ENCODE measurements at regions not wholly inside any gene's neighbourhood (a gene's known extent, or its start where the extent isn't known, plus 50 kb on each side); places are given as distances from the start of the nearest gene placed in this dataset.

DNA sequence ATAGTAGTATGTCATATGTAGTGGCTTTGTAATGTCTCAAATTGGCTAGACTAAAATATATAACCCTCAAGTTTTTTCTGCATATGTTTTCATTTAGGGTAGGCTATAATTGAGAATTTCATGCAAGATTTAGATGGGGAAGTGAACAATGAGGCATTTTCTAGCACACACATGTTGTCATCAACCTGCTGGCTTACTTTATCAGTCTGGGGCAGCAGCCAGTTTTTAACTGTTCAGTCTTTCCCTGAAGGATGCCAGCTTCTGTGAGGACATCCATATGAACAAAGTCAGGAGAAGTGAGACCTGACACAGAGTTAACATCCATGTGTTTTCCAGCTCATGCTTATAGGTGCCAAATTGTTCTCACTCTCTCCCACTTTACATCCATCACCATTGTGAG is 74.7 kb upstream of the OLFM3 start:
- no peaks in the 10 kb centered on the region for H3K9me3 ChIP-seq
- no peak for TF ChIP-seq POLR2A (IDR thresholded peaks at IDR 0.05)
- TF ChIP-seq, protein P1, sequence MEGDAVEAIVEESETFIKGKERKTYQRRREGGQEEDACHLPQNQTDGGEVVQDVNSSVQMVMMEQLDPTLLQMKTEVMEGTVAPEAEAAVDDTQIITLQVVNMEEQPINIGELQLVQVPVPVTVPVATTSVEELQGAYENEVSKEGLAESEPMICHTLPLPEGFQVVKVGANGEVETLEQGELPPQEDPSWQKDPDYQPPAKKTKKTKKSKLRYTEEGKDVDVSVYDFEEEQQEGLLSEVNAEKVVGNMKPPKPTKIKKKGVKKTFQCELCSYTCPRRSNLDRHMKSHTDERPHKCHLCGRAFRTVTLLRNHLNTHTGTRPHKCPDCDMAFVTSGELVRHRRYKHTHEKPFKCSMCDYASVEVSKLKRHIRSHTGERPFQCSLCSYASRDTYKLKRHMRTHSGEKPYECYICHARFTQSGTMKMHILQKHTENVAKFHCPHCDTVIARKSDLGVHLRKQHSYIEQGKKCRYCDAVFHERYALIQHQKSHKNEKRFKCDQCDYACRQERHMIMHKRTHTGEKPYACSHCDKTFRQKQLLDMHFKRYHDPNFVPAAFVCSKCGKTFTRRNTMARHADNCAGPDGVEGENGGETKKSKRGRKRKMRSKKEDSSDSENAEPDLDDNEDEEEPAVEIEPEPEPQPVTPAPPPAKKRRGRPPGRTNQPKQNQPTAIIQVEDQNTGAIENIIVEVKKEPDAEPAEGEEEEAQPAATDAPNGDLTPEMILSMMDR (IDR thresholded peaks at IDR 0.05), result no peak
- no peak overlapping the region for H3K27ac ChIP-seq
- intact Hi-C loops (cut with DNase I), result no loop called here
- no peak for DNase-seq
- H3K27me3 ChIP-seq, result no peaks in the 10 kb centered on the region
- no peak overlapping the region for H3K4me3 ChIP-seq (replicated peaks in 1 of 3)
- H3K36me3 ChIP-seq, result no peaks in the 10 kb centered on the region
- H3K4me1 ChIP-seq, result no peaks in the 10 kb centered on the region

DNA sequence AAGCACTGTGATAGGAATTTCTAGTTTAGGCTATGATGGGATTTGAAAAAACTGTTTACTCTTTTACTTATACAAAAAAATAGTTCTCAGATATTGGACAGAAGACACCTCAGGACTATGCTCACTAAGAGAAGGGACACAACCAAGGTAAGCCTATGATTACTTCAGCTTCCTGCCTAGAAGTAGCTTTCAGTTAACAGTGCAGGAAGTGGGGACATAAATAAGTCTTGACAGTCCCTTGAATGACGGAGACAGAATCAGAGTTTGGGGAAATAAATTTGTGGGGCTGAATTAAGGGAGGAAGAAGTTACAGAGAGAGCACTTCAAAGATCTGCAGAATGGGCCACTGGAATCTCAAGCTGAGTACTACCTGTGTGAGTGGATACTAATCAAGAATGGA is 53.8 kb upstream of the OLFM3 start:
- H3K27ac ChIP-seq, result peak overlapping the region in 1 of 3 donors; percentile 28
- WGBS, 2 donors, result 51 to 56% methylated on average over 1 of the region's 1 CpG
- no peaks in the 10 kb centered on the region for H3K36me3 ChIP-seq
- H3K27me3 ChIP-seq, result no peaks in the 10 kb centered on the region
- H3K4me1 ChIP-seq, result peaks cover 26 to 28% of the 10 kb centered on the region in 2 donors
- TF ChIP-seq, protein P1 (IDR thresholded peaks at IDR 0.05), result no peak
- no peak for TF ChIP-seq POLR2A (IDR thresholded peaks at IDR 0.05)
- no peak for DNase-seq
- H3K4me3 ChIP-seq (replicated peaks in 1 of 3), result no peak overlapping the region
- H3K9me3 ChIP-seq, result no peaks in the 10 kb centered on the region
- intact Hi-C loops (cut with DNase I), result no loop called here

DNA sequence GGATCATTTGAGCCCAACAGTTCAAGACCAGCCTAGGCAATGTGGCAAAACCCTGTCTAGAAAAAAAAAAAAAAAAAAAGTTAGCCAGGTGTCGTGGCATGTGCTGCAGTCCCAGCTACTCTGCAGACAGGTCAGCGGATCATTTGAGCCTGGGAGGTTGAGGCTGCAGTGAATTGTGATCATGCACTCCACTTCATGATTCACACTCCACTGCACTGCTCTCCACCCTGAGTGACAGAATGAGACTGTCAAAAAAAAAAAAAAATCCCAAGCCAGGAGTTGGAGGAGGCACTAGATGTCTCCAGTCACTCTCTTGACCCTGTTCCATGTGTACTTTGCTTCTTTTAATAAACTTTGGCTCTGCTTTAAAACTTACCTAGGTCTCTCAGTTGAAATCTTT is 51.0 kb upstream of the OLFM3 start:
- Histone ChIP-seq H3K36me3 (no peaks in the 10 kb centered on the region), H3K4me1 (peaks cover 28 to 29% of the 10 kb centered on the region in 2 donors), H3K9me3 (no peaks in the 10 kb centered on the region), H3K27ac (peak overlapping the region; percentile 50 to 81 (median 74)), H3K27me3 (no peaks in the 10 kb centered on the region), H3K4me3 (replicated peaks in 1 of 3) (no peak overlapping the region)
- TF ChIP-seq POLR2A (IDR thresholded peaks at IDR 0.05), result no peak
- TF ChIP-seq, protein P1 (IDR thresholded peaks at IDR 0.05), result no peak
- 14 to 27% methylated on average over 2 of the region's 2 CpGs for WGBS, 2 donors
- DNase-seq, result peak; percentile 84 to 88
- intact Hi-C loops (cut with DNase I), result no loop called here
